Adrenal gland (tissue), 9 donors: ENCODE measurements at regions not wholly inside any gene's neighbourhood (a gene's known extent, or its start where the extent isn't known, plus 50 kb on each side); places are given as distances from the start of the nearest gene placed in this dataset.

ENCODE experiments used
- DNase-seq, 7 donors: peaks; one replicate each; pipeline ENCODE4 v3.0.0-alpha.2; 2019 to 2020
- H3K27ac ChIP-seq, 5 donors: fragments of 200-600 bp; sonication (generic) in 4 of 5; 1 replicate in 3 of 5; 2 replicates in 2 of 5; pipeline versions ENCODE4 v1.5.1 to v1.8.0; 2016 to 2020; ENCODE audit warnings: mild to moderate bottlenecking in 1 of 5
- H3K27me3 ChIP-seq: fragments of 200-600 bp; 2 replicates; pipeline ENCODE4 v1.8.0; 2021
- H3K36me3 ChIP-seq, 2 donors: fragments of 200-600 bp; replicated peaks in 1 of 2; 1 replicate in 1 of 2; 2 replicates in 1 of 2; pipeline versions ENCODE4 v1.5.1 to v1.8.0; 2018 to 2022
- H3K4me1 ChIP-seq, 2 donors: fragments of 200-600 bp; replicated peaks in 1 of 2; 1 replicate in 1 of 2; 2 replicates in 1 of 2; pipeline versions ENCODE4 v1.5.1 to v1.8.0; 2018 to 2021
- H3K4me3 ChIP-seq, 4 donors: fragments of 200-600 bp; sonication (generic) in 3 of 4; one replicate each; pipeline ENCODE4 v1.5.1; 2016 to 2018
- H3K9me3 ChIP-seq, 3 donors: fragments of 200-600 bp; sonication (generic) in 1 of 3; replicated peaks in 1 of 3; 1 replicate in 2 of 3; 2 replicates in 1 of 3; pipeline versions ENCODE4 v1.5.1 to v1.8.0; 2016 to 2021
- POLR2A ChIP-seq, 2 donors: fragments of 450-650 bp; IDR thresholded peaks; one replicate each; pipeline ENCODE4 v1.6.1; 2017; ENCODE audit warnings: antibody characterized with exemption in 2 of 2, mild to moderate bottlenecking in 2 of 2, moderate library complexity in 1 of 2
- WGBS, 4 donors: extraction: QIAGEN DNeasy Blood & Tissue Kit in 2 of 4; methylation state at CpG; one replicate each; pipeline versions ENCODE4 v1.1.5 to v1.1.7; 2013 to 2017; 5-methylcytosine and 5-hydroxymethylcytosine counted together
- intact Hi-C, 2 donors: fragments of 100-400 bp; cut with DNase I; formaldehyde crosslinking; loops; one replicate each; pipeline versions ENCODE4 v1.14.1 to v1.15.0; 2022 to 2023
- TF ChIP-seq, protein P1 (sequence below), 6 experiments: fragments of 450-650 bp in 4 of 6; fragments of 200-600 bp in 2 of 6; sonication (generic) in 1 of 6; IDR thresholded peaks; 1 replicate in 5 of 6; 2 replicates in 1 of 6; pipeline versions ENCODE4 v1.5.1 to v1.8.0; 2016 to 2021; ENCODE audit warnings: antibody characterized with exemption in 6 of 6, mild to moderate bottlenecking in 2 of 6, moderate library complexity in 1 of 6
- donor health status: healthy with polysubstance abuse.
- donor health status: Bipolar disorder and iron deficiency.
- donor health status: DM: yes; HTN: yes; CAD: no.
- donor health status: DM: no; HTN: no; CAD: no.
- donor health status: DM: no; HTN: no; CAD: no.

DNA sequence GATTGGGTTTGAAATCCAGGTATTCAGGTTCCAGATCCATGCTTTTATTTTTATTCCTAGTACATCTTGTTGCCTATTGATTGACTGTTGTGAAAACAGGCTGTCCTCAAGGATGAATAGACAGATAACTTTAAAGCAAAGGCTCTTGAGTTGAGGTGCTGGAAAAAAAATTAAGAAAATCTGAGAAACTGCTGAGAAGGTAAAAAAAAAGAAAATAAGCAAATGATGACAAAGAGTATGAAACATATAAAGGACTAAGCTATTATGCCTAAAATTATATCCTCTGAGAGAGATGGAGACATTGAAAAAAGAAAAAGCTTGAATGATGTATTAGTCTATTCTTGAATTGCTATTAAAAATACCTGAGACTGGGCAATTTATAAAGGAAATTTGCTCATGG lies 392.3 kb upstream of the RGS17 start:
- Histone ChIP-seq H3K36me3 (no peaks in the 10 kb centered on the region), H3K27me3 (no peaks in the 10 kb centered on the region), H3K4me1 (no peaks in the 10 kb centered on the region), H3K4me3 (no peak overlapping the region), H3K9me3 (no peaks in the 10 kb centered on the region), H3K27ac (no peak overlapping the region)
- TF ChIP-seq POLR2A (IDR thresholded peaks at IDR 0.05), result no peak
- TF ChIP-seq, protein P1, sequence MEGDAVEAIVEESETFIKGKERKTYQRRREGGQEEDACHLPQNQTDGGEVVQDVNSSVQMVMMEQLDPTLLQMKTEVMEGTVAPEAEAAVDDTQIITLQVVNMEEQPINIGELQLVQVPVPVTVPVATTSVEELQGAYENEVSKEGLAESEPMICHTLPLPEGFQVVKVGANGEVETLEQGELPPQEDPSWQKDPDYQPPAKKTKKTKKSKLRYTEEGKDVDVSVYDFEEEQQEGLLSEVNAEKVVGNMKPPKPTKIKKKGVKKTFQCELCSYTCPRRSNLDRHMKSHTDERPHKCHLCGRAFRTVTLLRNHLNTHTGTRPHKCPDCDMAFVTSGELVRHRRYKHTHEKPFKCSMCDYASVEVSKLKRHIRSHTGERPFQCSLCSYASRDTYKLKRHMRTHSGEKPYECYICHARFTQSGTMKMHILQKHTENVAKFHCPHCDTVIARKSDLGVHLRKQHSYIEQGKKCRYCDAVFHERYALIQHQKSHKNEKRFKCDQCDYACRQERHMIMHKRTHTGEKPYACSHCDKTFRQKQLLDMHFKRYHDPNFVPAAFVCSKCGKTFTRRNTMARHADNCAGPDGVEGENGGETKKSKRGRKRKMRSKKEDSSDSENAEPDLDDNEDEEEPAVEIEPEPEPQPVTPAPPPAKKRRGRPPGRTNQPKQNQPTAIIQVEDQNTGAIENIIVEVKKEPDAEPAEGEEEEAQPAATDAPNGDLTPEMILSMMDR (IDR thresholded peaks at IDR 0.05), result no peak
- no peak for DNase-seq
- intact Hi-C loops, result no loop called here

DNA sequence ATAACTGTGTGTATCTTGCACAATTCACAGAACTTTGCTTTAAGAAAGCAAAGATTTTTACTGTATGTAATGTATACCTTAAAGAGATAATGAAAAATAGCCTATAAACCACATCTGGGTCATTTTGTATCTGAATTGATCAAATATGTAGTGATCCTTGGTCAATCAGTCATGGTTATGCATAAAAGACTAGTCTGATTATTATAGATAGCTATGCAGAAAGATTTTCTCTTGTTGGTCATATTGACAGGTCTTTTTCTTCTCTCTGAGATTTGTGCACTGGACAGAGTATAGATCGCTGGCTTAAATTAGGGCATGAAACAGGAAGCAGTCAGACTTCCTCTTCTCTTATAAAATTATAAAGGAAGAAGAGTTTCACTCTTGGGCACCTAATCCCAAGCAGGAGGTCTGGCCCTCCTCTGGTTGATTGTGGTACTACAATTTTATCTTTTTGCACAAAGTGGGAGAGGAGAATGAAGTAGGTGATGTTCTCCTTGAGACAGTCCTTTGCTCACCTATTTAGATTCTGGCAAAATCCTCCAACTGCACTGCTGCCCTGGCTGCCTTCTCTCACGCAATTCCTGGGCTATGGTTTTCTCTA lies 380.9 kb upstream of the RGS17 start:
- no peaks in the 10 kb centered on the region for H3K9me3 ChIP-seq
- peak in 2 of 7 donors; percentile 16 to 23 for DNase-seq
- no peaks in the 10 kb centered on the region for H3K4me1 ChIP-seq
- H3K4me3 ChIP-seq, result no peak overlapping the region
- H3K27me3 ChIP-seq, result no peaks in the 10 kb centered on the region
- no peak for TF ChIP-seq POLR2A (IDR thresholded peaks at IDR 0.05)
- TF ChIP-seq, protein P1 (IDR thresholded peaks at IDR 0.05), result peak; percentile 34 to 62 (median 48)
- 16 to 43% (median 35%) methylated on average over 2 of the region's 2 CpGs for WGBS, 4 donors
- intact Hi-C loops, result loop anchor here in 1 of 2 donors (10.0 kb wide), 1 partner anchor 477 kb away; no protein-coding TSS in a partner anchor
- H3K36me3 ChIP-seq, result no peaks in the 10 kb centered on the region
- no peak overlapping the region for H3K27ac ChIP-seq

DNA sequence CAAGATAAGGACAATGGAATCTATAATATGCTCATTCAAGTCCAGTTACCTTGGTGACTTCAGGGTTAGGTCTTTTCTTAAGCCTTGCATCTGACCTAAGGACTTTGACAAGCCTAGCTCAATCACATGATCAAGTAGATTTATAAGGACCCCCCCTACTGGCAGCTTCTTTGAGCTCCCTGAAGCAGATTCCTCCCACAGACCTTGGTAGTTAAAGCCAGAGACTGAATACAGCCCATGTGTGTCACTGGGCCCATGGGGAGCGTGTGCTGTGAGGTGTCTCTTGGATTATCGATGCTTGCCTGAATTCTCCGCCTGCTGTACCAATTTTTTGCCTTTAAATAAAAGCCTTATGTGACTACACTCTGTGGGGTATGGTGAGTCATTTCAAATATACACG lies 372.7 kb upstream of the RGS17 start:
- intact Hi-C loops, result no loop called here
- no peaks in the 10 kb centered on the region for H3K9me3 ChIP-seq
- TF ChIP-seq, protein P1 (IDR thresholded peaks at IDR 0.05), result no peak
- TF ChIP-seq POLR2A (IDR thresholded peaks at IDR 0.05), result no peak
- no peak for DNase-seq
- no peaks in the 10 kb centered on the region for H3K36me3 ChIP-seq
- no peak overlapping the region for H3K27ac ChIP-seq
- H3K4me1 ChIP-seq, result no peaks in the 10 kb centered on the region
- H3K4me3 ChIP-seq, result no peak overlapping the region
- WGBS, 4 donors, result 76 to 94% (median 90%) methylated on average over 4 of the region's 4 CpGs
- no peaks in the 10 kb centered on the region for H3K27me3 ChIP-seq

DNA sequence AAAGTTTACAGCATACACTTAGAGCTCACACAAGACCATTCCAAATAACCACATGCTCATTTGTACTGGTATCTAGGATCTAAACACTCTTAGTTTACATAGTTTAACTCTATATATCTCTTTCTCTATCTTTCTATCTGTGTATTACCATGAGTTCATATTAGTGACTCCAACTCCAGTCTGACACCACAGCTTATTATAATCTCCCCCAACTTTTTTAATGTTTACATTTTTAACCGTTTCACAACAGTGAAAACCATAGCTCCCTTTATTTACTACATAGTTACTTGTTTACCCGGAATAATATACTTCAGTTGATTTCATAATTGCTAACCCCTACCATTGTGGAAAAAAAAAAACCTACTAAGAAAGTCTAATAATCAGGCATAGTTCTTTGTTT lies 362.4 kb upstream of the RGS17 start:
- no peak for TF ChIP-seq POLR2A (IDR thresholded peaks at IDR 0.05)
- TF ChIP-seq, protein P1 (IDR thresholded peaks at IDR 0.05), result no peak
- no peak for DNase-seq
- no peaks in the 10 kb centered on the region for H3K27me3 ChIP-seq
- intact Hi-C loops, result no loop called here
- H3K27ac ChIP-seq, result no peak overlapping the region
- H3K9me3 ChIP-seq, result no peaks in the 10 kb centered on the region
- H3K36me3 ChIP-seq, result no peaks in the 10 kb centered on the region
- no peak overlapping the region for H3K4me3 ChIP-seq
- no peaks in the 10 kb centered on the region for H3K4me1 ChIP-seq
- WGBS, 4 donors, result 80 to 81% (median 80%) methylated on average over 2 of the region's 2 CpGs
